Testis (tissue), 2 donors: ENCODE measurements at regions not wholly inside any gene's neighbourhood (a gene's known extent, or its start where the extent isn't known, plus 50 kb on each side); places are given as distances from the start of the nearest gene placed in this dataset.

Experiments
- CTCF ChIP-seq, 3 experiments: fragments of 450-650 bp in 2 of 3; fragments of 200-600 bp in 1 of 3; sonication (generic) in 1 of 3; IDR thresholded peaks; one replicate each; pipeline ENCODE4 v1.5.1; 2016 to 2019; ENCODE audit warnings: antibody characterized with exemption in 3 of 3, mild to moderate bottlenecking in 2 of 3, moderate library complexity in 1 of 3
- POLR2A ChIP-seq: fragments of 450-650 bp; IDR thresholded peaks from one replicate; pipeline ENCODE4 v1.6.1; 2017; ENCODE audit warnings: antibody characterized with exemption, mild to moderate bottlenecking, moderate library complexity

GRCh38 chr10:124227988-124228387 lies 134.6 kb upstream of the CHST15 start:
- TF ChIP-seq CTCF (IDR thresholded peaks at IDR 0.05): no peak
- TF ChIP-seq POLR2A: no peak
